KMS-11 (cell line): ENCODE measurements at regions not wholly inside any gene's neighbourhood (a gene's known extent, or its start where the extent isn't known, plus 50 kb on each side); places are given as distances from the start of the nearest gene placed in this dataset.

ENCODE experiments used
- H2AFZ ChIP-seq: fragments of 200-600 bp; sonication (generic); 2 replicates; pipeline ENCODE4 v1.6.1; 2016; ENCODE audit warnings: antibody characterized with exemption, mixed run types, low read depth
- H3K27ac ChIP-seq: fragments of 200-600 bp; sonication (generic); 2 replicates; pipeline ENCODE4 v1.6.1; 2016; ENCODE audit warnings: mild to moderate bottlenecking, mixed run types
- H3K27me3 ChIP-seq: fragments of 200-600 bp; sonication (generic); 2 replicates; pipeline ENCODE4 v1.6.1; 2017; ENCODE audit warnings: mild to moderate bottlenecking, low read depth, mixed run types, moderate library complexity; ENCODE audit not compliant: insufficient read depth
- H3K36me3 ChIP-seq: fragments of 200-600 bp; sonication (generic); 2 replicates; pipeline ENCODE4 v1.6.1; 2017; ENCODE audit warnings: mild to moderate bottlenecking, mixed run types; ENCODE audit not compliant: insufficient read depth
- H3K4me1 ChIP-seq: fragments of 200-600 bp; sonication (generic); 2 replicates; pipeline ENCODE4 v1.6.1; 2016; ENCODE audit warnings: mild to moderate bottlenecking, low read depth, mixed run types; ENCODE audit not compliant: poor library complexity, severe bottlenecking
- H3K4me2 ChIP-seq: fragments of 200-600 bp; sonication (generic); 2 replicates; pipeline ENCODE4 v1.7.0; 2016; ENCODE audit warnings: mild to moderate bottlenecking, mixed run types
- H3K4me3 ChIP-seq: fragments of 200-600 bp; sonication (generic); IDR thresholded peaks from 2 replicates; pipeline ENCODE4 v1.6.1; 2017; ENCODE audit warnings: low read depth, low read length, mixed read lengths; ENCODE audit not compliant: insufficient read depth
- H3K79me2 ChIP-seq: fragments of 200-600 bp; sonication (generic); 2 replicates; pipeline ENCODE4 v1.6.1; 2016; ENCODE audit warnings: low read depth, mixed run types; ENCODE audit not compliant: insufficient read depth
- H3K9ac ChIP-seq: fragments of 200-600 bp; sonication (generic); 2 replicates; pipeline ENCODE4 v1.6.1; 2016; ENCODE audit warnings: mild to moderate bottlenecking, mixed run types
- H4K20me1 ChIP-seq: fragments of 200-600 bp; sonication (generic); 2 replicates; pipeline ENCODE4 v1.6.1; 2016; ENCODE audit warnings: mild to moderate bottlenecking, mixed run types; ENCODE audit not compliant: insufficient read depth
- TF ChIP-seq, protein P1 (sequence below): fragments of 200-600 bp; sonication (generic); conservative IDR thresholded peaks from 2 replicates; pipeline ENCODE4 v1.6.1; 2017; ENCODE audit warnings: low read depth, mild to moderate bottlenecking, antibody characterized with exemption, low read length, moderate library complexity, mixed read lengths

DNA sequence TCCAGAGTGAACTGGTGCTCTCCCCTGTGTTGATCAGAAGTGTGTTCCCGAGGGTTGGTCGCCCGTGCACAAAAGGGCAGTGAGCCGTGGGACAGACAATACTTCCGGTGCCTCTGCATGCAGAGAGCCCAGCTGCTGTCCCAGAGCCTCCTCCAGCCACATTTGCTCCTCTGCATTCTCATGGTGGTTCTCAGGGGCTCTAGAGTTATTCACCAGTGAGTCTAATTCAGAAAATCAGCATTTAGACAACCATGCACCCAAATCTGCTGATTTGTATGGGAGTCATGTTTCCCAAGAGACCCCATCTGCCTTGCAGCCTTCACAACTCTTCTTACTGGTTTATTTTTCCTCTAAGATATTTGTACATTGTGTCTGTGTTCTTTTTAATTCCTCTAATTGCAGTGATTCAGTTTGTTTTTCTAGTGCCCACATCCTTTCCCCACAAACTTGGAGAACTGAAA, 107.0 kb upstream of the SPRED1 start:
- H3K79me2 ChIP-seq: no peaks in the 10 kb centered on the region
- H3K36me3 ChIP-seq: no peaks in the 10 kb centered on the region
- H3K27ac ChIP-seq: no peak overlapping the region
- H3K4me2 ChIP-seq: no peak overlapping the region
- TF ChIP-seq, protein P1, sequence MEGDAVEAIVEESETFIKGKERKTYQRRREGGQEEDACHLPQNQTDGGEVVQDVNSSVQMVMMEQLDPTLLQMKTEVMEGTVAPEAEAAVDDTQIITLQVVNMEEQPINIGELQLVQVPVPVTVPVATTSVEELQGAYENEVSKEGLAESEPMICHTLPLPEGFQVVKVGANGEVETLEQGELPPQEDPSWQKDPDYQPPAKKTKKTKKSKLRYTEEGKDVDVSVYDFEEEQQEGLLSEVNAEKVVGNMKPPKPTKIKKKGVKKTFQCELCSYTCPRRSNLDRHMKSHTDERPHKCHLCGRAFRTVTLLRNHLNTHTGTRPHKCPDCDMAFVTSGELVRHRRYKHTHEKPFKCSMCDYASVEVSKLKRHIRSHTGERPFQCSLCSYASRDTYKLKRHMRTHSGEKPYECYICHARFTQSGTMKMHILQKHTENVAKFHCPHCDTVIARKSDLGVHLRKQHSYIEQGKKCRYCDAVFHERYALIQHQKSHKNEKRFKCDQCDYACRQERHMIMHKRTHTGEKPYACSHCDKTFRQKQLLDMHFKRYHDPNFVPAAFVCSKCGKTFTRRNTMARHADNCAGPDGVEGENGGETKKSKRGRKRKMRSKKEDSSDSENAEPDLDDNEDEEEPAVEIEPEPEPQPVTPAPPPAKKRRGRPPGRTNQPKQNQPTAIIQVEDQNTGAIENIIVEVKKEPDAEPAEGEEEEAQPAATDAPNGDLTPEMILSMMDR: no peak
- no peaks in the 10 kb centered on the region for H4K20me1 ChIP-seq
- H2AFZ ChIP-seq: no peak overlapping the region
- H3K4me3 ChIP-seq: no peak overlapping the region
- H3K4me1 ChIP-seq: peaks cover 30% of the 10 kb centered on the region
- no peak overlapping the region for H3K9ac ChIP-seq
- H3K27me3 ChIP-seq: no peaks in the 10 kb centered on the region

DNA sequence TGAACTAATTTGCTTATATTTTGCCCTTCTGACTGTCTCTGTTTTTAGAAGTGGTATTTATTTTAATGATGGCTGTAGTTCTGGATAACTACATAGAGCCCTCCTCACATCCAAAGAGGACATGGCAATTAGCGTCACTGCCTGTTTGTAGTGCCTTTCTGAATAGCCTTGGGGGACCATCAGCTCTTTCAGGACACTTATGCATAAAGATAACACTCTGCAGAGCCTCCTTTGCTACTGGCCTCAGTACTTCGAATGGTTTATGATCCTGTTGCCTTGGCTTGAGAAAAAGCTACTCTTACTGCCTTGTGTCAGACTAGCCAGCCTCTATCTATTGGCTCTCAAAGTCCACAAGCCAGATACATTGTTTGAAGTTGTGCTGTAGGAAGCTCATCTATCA, 105.4 kb upstream of the SPRED1 start:
- H3K9ac ChIP-seq: no peak overlapping the region

DNA sequence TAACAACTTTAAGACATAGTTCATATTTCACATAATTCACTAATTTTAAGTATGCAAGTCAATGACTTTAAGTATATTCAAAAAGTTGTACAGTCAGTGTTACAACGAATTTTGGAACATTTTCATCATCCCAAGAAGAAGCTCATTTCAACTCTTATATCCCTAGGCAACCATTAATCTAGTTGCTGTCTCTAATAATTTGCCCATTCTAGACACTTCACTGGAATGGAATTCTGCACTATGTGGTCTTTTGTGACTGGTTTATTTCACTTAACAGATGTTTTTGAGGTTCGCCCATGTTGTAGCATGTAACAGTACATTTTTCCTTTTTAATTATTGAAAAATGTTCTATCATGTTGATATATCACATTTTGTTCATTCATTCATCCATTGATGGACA, 104.2 kb upstream of the SPRED1 start:
- no peak overlapping the region for H3K4me3 ChIP-seq
- no peaks in the 10 kb centered on the region for H3K27me3 ChIP-seq
- no peak overlapping the region for H2AFZ ChIP-seq
- H3K4me2 ChIP-seq: peak overlapping the region; percentile 52; the same call in 1 of the 2 replicates
- H4K20me1 ChIP-seq: no peaks in the 10 kb centered on the region
- TF ChIP-seq, protein P1: no peak
- no peak overlapping the region for H3K9ac ChIP-seq
- no peak overlapping the region for H3K27ac ChIP-seq
- no peaks in the 10 kb centered on the region for H3K36me3 ChIP-seq
- peaks cover 30% of the 10 kb centered on the region for H3K4me1 ChIP-seq
- H3K79me2 ChIP-seq: no peaks in the 10 kb centered on the region

More for the DNA sequence above, 105.4 kb upstream of the SPRED1 start:
- Histone ChIP-seq H4K20me1 (no peaks in the 10 kb centered on the region), H3K79me2 (no peaks in the 10 kb centered on the region), H3K4me3 (no peak overlapping the region), H3K27ac (no peak overlapping the region), H3K4me2 (no peak overlapping the region), H3K4me1 (peaks cover 30% of the 10 kb centered on the region), H2AFZ (no peak overlapping the region), H3K36me3 (no peaks in the 10 kb centered on the region), H3K27me3 (no peaks in the 10 kb centered on the region)
- TF ChIP-seq, protein P1: no peak

DNA sequence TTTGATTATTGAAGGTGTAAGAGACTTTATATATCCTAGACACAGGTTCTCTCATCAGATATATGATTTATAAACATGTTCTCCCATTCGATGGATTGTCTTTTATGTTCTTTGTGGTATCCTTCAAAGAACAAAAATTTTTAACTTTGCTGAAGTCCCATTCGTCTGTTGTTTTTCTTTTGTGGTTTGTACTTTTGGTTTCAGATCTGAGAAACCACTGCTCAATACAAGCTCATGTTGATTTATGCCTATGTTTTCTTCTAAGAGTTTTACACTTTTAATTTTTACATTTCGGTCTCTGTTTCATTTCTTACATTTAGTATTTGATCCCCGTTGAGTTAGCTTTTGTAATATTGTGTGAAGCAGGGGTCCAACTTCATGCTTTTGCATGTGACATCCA, 103.3 kb upstream of the SPRED1 start:
- Histone ChIP-seq H3K27me3 (no peaks in the 10 kb centered on the region), H3K27ac (peak overlapping the region; percentile 6; the same call in 1 of the 2 replicates), H4K20me1 (no peaks in the 10 kb centered on the region), H3K4me2 (peak overlapping the region; percentile 52), H3K4me1 (peaks cover 30% of the 10 kb centered on the region), H3K79me2 (no peaks in the 10 kb centered on the region), H2AFZ (no peak overlapping the region), H3K9ac (no peak overlapping the region), H3K36me3 (no peaks in the 10 kb centered on the region), H3K4me3 (no peak overlapping the region)
- TF ChIP-seq, protein P1: no peak
